Smooth muscle cell (in vitro differentiated cells): ENCODE measurements at regions not wholly inside any gene's neighbourhood (a gene's known extent, or its start where the extent isn't known, plus 50 kb on each side); places are given as distances from the start of the nearest gene placed in this dataset.

Source experiments
- DNase-seq: peaks from one replicate; lab custom pipeline; 2025; ENCODE audit not compliant: unreplicated experiment; lab: John Stamatoyannopoulos, UW
- H2AFZ ChIP-seq: fragments of 200-600 bp; sonication (generic); 2 replicates; pipeline ENCODE4 v1.6.0; 2016; ENCODE audit warnings: antibody characterized with exemption, low read depth, mild to moderate bottlenecking
- H3F3A ChIP-seq: fragments of 200-600 bp; sonication (generic); 2 replicates; pipeline ENCODE4 v1.6.0; 2017; ENCODE audit warnings: antibody characterized with exemption, low read depth
- H3K27ac ChIP-seq: fragments of 200-600 bp; sonication (generic); 2 replicates; pipeline ENCODE4 v1.5.1; 2016; ENCODE audit warnings: low read depth, mild to moderate bottlenecking
- H3K27me3 ChIP-seq: fragments of 200-600 bp; sonication (generic); 2 replicates; pipeline ENCODE4 v1.6.1; 2016; ENCODE audit warnings: low read depth, mild to moderate bottlenecking
- H3K36me3 ChIP-seq: fragments of 200-600 bp; sonication (generic); 2 replicates; pipeline ENCODE4 v1.5.1; 2016; ENCODE audit warnings: low read depth
- H3K4me1 ChIP-seq: fragments of 200-600 bp; sonication (generic); 2 replicates; pipeline ENCODE4 v1.5.1; 2016; ENCODE audit warnings: low read depth
- H3K4me2 ChIP-seq: fragments of 200-600 bp; sonication (generic); 2 replicates; pipeline ENCODE4 v1.6.0; 2016; ENCODE audit warnings: mild to moderate bottlenecking
- H3K4me3 ChIP-seq: fragments of 200-600 bp; sonication (generic); 2 replicates; pipeline ENCODE4 v1.5.1; 2016; ENCODE audit warnings: mild to moderate bottlenecking
- H3K79me2 ChIP-seq: fragments of 200-600 bp; sonication (generic); 2 replicates; pipeline ENCODE4 v1.6.0; 2016; ENCODE audit warnings: low read depth, mild to moderate bottlenecking
- H3K9ac ChIP-seq: fragments of 200-600 bp; sonication (generic); 2 replicates; pipeline ENCODE4 v1.6.0; 2016; ENCODE audit warnings: low read depth
- H3K9me3 ChIP-seq: fragments of 200-600 bp; sonication (generic); replicated peaks from 2 replicates; pipeline ENCODE4 v1.5.1; 2016; ENCODE audit warnings: low read depth
- H4K20me1 ChIP-seq: fragments of 200-600 bp; sonication (generic); 2 replicates; pipeline ENCODE4 v1.6.0; 2016; ENCODE audit warnings: low read depth
- CTCF ChIP-seq: fragments of 200-600 bp; sonication (generic); IDR thresholded peaks from 2 replicates; pipeline ENCODE4 v1.5.1; 2017; ENCODE audit warnings: borderline replicate concordance, mild to moderate bottlenecking, antibody characterized with exemption; ENCODE audit not compliant: insufficient read depth, poor library complexity, severe bottlenecking
- WGBS: methylation state at CpG from one replicate; pipeline ENCODE4 v1.1.7; 2016; ENCODE audit warnings: low lambda C conversion rate; 5-methylcytosine and 5-hydroxymethylcytosine counted together

GRCh38 chr10:78280604-78281003, 246.9 kb downstream of the RPS24 start:
- H3K9ac ChIP-seq = no peak overlapping the region
- H3F3A ChIP-seq = no peaks in the 10 kb centered on the region
- peaks cover 2% of the 10 kb centered on the region for H3K4me1 ChIP-seq
- 89% methylated on average over 6 of the region's 6 CpGs for WGBS
- H3K36me3 ChIP-seq = no peaks in the 10 kb centered on the region
- no peak overlapping the region for H3K4me3 ChIP-seq
- no peaks in the 10 kb centered on the region for H3K79me2 ChIP-seq
- H3K27ac ChIP-seq = no peak overlapping the region
- H2AFZ ChIP-seq = no peak overlapping the region
- no peak for TF ChIP-seq CTCF
- H3K27me3 ChIP-seq = no peaks in the 10 kb centered on the region
- no peak overlapping the region for H3K4me2 ChIP-seq
- no peaks in the 10 kb centered on the region for H4K20me1 ChIP-seq
- no peaks in the 10 kb centered on the region for H3K9me3 ChIP-seq
- DNase-seq = no peak

- H3F3A ChIP-seq = no peaks in the 10 kb centered on the region
- no peak overlapping the region for H3K27ac ChIP-seq
- TF ChIP-seq CTCF = no peak
- H3K36me3 ChIP-seq = no peaks in the 10 kb centered on the region
- no peaks in the 10 kb centered on the region for H3K27me3 ChIP-seq
- no peak overlapping the region for H3K9ac ChIP-seq
- peaks cover 2% of the 10 kb centered on the region for H3K4me1 ChIP-seq
- no peak overlapping the region for H3K4me2 ChIP-seq
- WGBS = over 99% methylated on average over 4 of the region's 4 CpGs
- no peaks in the 10 kb centered on the region for H4K20me1 ChIP-seq
- no peaks in the 10 kb centered on the region for H3K79me2 ChIP-seq
- no peak overlapping the region for H3K4me3 ChIP-seq
- no peak for DNase-seq
- no peak overlapping the region for H2AFZ ChIP-seq
- H3K9me3 ChIP-seq = no peaks in the 10 kb centered on the region
Measured at GRCh38 chr10:78281627-78282026, 248.0 kb downstream of the RPS24 start.

- H3K4me3 ChIP-seq = no peak overlapping the region
- 86% methylated on average over 3 of the region's 3 CpGs for WGBS
- no peak for TF ChIP-seq CTCF
- H4K20me1 ChIP-seq = no peaks in the 10 kb centered on the region
- no peaks in the 10 kb centered on the region for H3K79me2 ChIP-seq
- H2AFZ ChIP-seq = no peak overlapping the region
- H3K27ac ChIP-seq = no peak overlapping the region
- H3K27me3 ChIP-seq = no peaks in the 10 kb centered on the region
- no peaks in the 10 kb centered on the region for H3K36me3 ChIP-seq
- H3K9ac ChIP-seq = no peak overlapping the region
- peaks cover 2% of the 10 kb centered on the region for H3K4me1 ChIP-seq
- no peak for DNase-seq
- H3K9me3 ChIP-seq = no peaks in the 10 kb centered on the region
- no peaks in the 10 kb centered on the region for H3F3A ChIP-seq
- H3K4me2 ChIP-seq = no peak overlapping the region
Measured at GRCh38 chr10:78283069-78283682, 249.5 kb downstream of the RPS24 start.

GRCh38 chr10:78284381-78284780, 250.7 kb downstream of the RPS24 start:
- H3K4me2 ChIP-seq = no peak overlapping the region
- H3F3A ChIP-seq = no peaks in the 10 kb centered on the region
- H3K9ac ChIP-seq = no peak overlapping the region
- H3K9me3 ChIP-seq = no peaks in the 10 kb centered on the region
- H2AFZ ChIP-seq = no peak overlapping the region
- H3K4me3 ChIP-seq = no peak overlapping the region
- no peak overlapping the region for H3K27ac ChIP-seq
- no peak for DNase-seq
- H3K27me3 ChIP-seq = no peaks in the 10 kb centered on the region
- 87% methylated on average over 4 of the region's 4 CpGs for WGBS
- H3K36me3 ChIP-seq = no peaks in the 10 kb centered on the region
- no peaks in the 10 kb centered on the region for H3K79me2 ChIP-seq
- no peaks in the 10 kb centered on the region for H4K20me1 ChIP-seq
- TF ChIP-seq CTCF = no peak
- peaks cover 2% of the 10 kb centered on the region for H3K4me1 ChIP-seq
